ENCODE measurements at regions not wholly inside any gene's neighbourhood (a gene's known extent, or its start where the extent isn't known, plus 50 kb on each side); places are given as distances from the start of the nearest gene placed in this dataset.
A peak's percentile ranks its signal among the peaks of the same experiment; 100 is the strongest.
"Not testable (repeated sequence)": the region's sequence is repeated elsewhere in the genome, so short reads cannot be mapped to it uniquely, and the experiment has no call there.

GRCh38 chr16:21539107-21539618 is 60.2 kb upstream of the METTL9 start:
- WGBS, 2 donors, result 88 to 90% methylated on average over 9 of the region's 9 CpGs
- Histone ChIP-seq H3K27ac (peak overlapping the region in 3 of 4 donors; percentile 10 to 38 (median 34)), H3K4me1 (peaks cover 0 to 11% (median 1%) of the 10 kb centered on the region in 4 donors)
- H3K4me3 ChIP-seq; H3K36me3 ChIP-seq; H3K27me3 ChIP-seq; DNase-seq; H3K9me3 ChIP-seq; intact Hi-C loops (cut with DNase I): not testable (repeated sequence)

- WGBS, 2 donors, result 54 to 77% methylated on average over 19 to 20 of the region's 21 CpGs
- DNase-seq, result not testable (repeated sequence)
Measured at GRCh38 chr16:21540770-21541433, 58.5 kb upstream of the METTL9 start.

GRCh38 chr16:21541611-21542051 is 57.7 kb upstream of the METTL9 start:
- H3K36me3 ChIP-seq; H3K27me3 ChIP-seq; intact Hi-C loops (cut with DNase I); H3K9me3 ChIP-seq; H3K27ac ChIP-seq; H3K4me3 ChIP-seq; DNase-seq: not testable (repeated sequence)
- 40 to 74% methylated on average over 9 of the region's 10 CpGs for WGBS, 2 donors
- H3K4me1 ChIP-seq, result peaks cover 0 to 11% (median 1%) of the 10 kb centered on the region in 4 donors

More at GRCh38 chr16:21540770-21541433, 58.5 kb upstream of the METTL9 start:
- H3K27me3 ChIP-seq; H3K9me3 ChIP-seq; H3K27ac ChIP-seq; intact Hi-C loops (cut with DNase I); H3K4me3 ChIP-seq; H3K36me3 ChIP-seq: not testable (repeated sequence)
- H3K4me1 ChIP-seq, result peaks cover 0 to 11% (median 1%) of the 10 kb centered on the region in 4 donors

- H3K9me3 ChIP-seq; DNase-seq; H3K27me3 ChIP-seq; intact Hi-C loops (cut with DNase I); H3K27ac ChIP-seq; H3K36me3 ChIP-seq; H3K4me3 ChIP-seq: not testable (repeated sequence)
- peaks cover 0 to 11% (median 1%) of the 10 kb centered on the region in 4 donors for H3K4me1 ChIP-seq
- WGBS, 2 donors, result 69 to 80% methylated on average over 10 of the region's 15 CpGs
Measured at GRCh38 chr16:21542075-21542474, 57.3 kb upstream of the METTL9 start.

- H3K9me3 ChIP-seq; H3K27me3 ChIP-seq; H3K27ac ChIP-seq; DNase-seq; H3K36me3 ChIP-seq; intact Hi-C loops (cut with DNase I); H3K4me3 ChIP-seq: not testable (repeated sequence)
- peaks cover 0 to 11% (median 1%) of the 10 kb centered on the region in 4 donors for H3K4me1 ChIP-seq
- WGBS, 2 donors, result 72 to 91% methylated on average over 10 of the region's 15 CpGs
Measured at GRCh38 chr16:21542491-21543124, 56.8 kb upstream of the METTL9 start.

- H3K4me3 ChIP-seq; H3K27ac ChIP-seq; DNase-seq; H3K27me3 ChIP-seq; H3K36me3 ChIP-seq; intact Hi-C loops (cut with DNase I); H3K9me3 ChIP-seq: not testable (repeated sequence)
- 78 to 84% methylated on average over 12 of the region's 12 CpGs for WGBS, 2 donors
- peaks cover 0 to 10% (median 1%) of the 10 kb centered on the region in 4 donors for H3K4me1 ChIP-seq
Measured at GRCh38 chr16:21543151-21543836, 56.1 kb upstream of the METTL9 start.

- intact Hi-C loops (cut with DNase I); H3K36me3 ChIP-seq; H3K4me3 ChIP-seq; H3K4me1 ChIP-seq; H3K27me3 ChIP-seq; H3K9me3 ChIP-seq; DNase-seq; H3K27ac ChIP-seq: not testable (repeated sequence)
- 86 to 91% methylated on average over 28 of the region's 30 CpGs for WGBS, 2 donors
Measured at GRCh38 chr16:21545664-21546326, 53.6 kb upstream of the METTL9 start.

- intact Hi-C loops (cut with DNase I); H3K36me3 ChIP-seq; DNase-seq; H3K9me3 ChIP-seq; H3K27ac ChIP-seq; H3K4me1 ChIP-seq; H3K27me3 ChIP-seq; H3K4me3 ChIP-seq: not testable (repeated sequence)
- 89 to 97% methylated on average over 6 to 7 of the region's 7 CpGs for WGBS, 2 donors
Measured at GRCh38 chr16:21549396-21549795, 50.0 kb upstream of the METTL9 start.

Small RNA genes in the stretch of these regions (small RNA-seq; reads per million reads assigned to genes)
- 0 reads per million in 3 donors for gene MIR3680-1
